GM21576 (cell line): ENCODE measurements at regions not wholly inside any gene's neighbourhood (a gene's known extent, or its start where the extent isn't known, plus 50 kb on each side); places are given as distances from the start of the nearest gene placed in this dataset.
"Not testable (repeated sequence)": the region's sequence is repeated elsewhere in the genome, so short reads cannot be mapped to it uniquely, and the experiment has no call there.

ENCODE experiments used
- ATAC-seq: cut with Tn5 transposase; IDR thresholded peaks from one replicate; pipeline ENCODE4 v1.9.1; 2021; ENCODE audit warnings: mild to moderate bottlenecking, moderate library complexity; ENCODE audit not compliant: unreplicated experiment

- ATAC-seq: not testable (repeated sequence)
Measured at GRCh38 chr9:41075671-41076070, 52.8 kb downstream of the FOXD4L6 start.

GRCh38 chr9:41074356-41074942, 54.0 kb downstream of the FOXD4L6 start:
- peak; percentile 60 for ATAC-seq

GRCh38 chr9:41073471-41074243, 54.8 kb downstream of the FOXD4L6 start:
- not testable (repeated sequence) for ATAC-seq

GRCh38 chr9:41064125-41064795, 64.2 kb downstream of the FOXD4L6 start:
- ATAC-seq: peak; percentile 70

DNA sequence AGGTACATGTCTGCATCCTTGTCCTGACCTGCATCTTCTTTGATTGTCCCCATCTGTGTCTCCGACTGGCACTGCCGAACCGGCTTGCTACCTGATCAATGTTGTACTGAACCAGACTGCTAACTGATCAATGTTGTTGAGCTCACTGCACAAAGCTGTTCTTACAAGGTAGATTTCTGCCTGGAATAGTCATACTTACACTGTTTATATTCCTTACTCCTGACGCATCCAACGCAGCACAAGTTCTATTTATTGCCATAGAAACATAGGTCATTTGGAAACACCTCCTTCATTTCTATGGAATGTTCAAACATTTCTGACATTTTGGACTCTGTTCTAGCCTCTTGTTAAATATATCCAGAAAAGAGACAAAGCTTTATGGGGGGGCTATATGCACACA, 65.2 kb downstream of the FOXD4L6 start:
- ATAC-seq: not testable (repeated sequence)

GRCh38 chr9:41059603-41060002, 68.9 kb downstream of the FOXD4L6 start:
- ATAC-seq: not testable (repeated sequence)

GRCh38 chr9:41053666-41054363, 74.7 kb downstream of the FOXD4L6 start:
- ATAC-seq: peak; percentile 76

GRCh38 chr9:41048672-41049071, 79.8 kb downstream of the FOXD4L6 start:
- not testable (repeated sequence) for ATAC-seq

- ATAC-seq: not testable (repeated sequence)
Measured at GRCh38 chr9:41047792-41048191, 80.7 kb downstream of the FOXD4L6 start.

DNA sequence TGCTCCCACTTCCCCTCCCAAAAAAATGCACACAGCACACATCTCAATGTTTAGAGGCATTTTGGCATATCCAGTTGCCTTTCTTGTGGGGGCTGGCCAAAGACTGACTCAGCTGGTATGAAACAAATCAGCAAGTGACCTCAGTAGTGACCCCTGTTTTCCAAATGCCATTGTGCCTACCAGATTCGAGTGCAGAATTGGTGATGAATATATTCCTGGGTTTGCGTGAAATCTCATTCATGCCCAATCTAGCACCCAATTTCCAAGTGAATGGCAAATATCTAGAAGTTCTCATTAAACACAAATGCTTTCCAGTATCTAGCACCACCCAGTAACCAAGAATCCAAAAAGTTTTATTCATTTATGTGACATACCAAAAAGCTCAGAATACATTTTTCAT, 83.6 kb downstream of the FOXD4L6 start:
- ATAC-seq: not testable (repeated sequence)

GRCh38 chr9:41043433-41043832, 85.0 kb downstream of the FOXD4L6 start:
- ATAC-seq: not testable (repeated sequence)

- ATAC-seq: not testable (repeated sequence)
Measured at GRCh38 chr9:41042111-41042510, 86.4 kb downstream of the FOXD4L6 start.

- not testable (repeated sequence) for ATAC-seq
Measured at GRCh38 chr9:41040705-41041342, 87.7 kb downstream of the FOXD4L6 start.

DNA sequence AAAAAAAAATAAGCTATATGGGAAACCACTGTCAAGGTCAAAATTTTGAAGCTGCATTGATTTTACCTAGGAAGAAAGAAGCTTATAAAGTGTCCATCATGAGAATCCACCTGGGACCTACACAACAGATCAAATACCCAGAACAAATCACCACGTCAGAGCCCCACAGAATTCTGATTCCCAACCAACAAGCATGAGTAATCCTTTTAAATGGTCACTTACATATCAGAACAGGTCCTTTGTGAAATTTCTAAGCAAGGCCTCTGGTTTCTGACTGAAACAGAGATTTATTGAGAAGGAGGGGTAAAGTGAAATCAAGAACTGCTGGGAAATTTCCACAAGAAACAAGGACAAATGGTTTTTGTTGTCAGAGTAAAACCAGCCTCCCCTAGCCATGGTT, 93.2 kb downstream of the FOXD4L6 start:
- not testable (repeated sequence) for ATAC-seq

DNA sequence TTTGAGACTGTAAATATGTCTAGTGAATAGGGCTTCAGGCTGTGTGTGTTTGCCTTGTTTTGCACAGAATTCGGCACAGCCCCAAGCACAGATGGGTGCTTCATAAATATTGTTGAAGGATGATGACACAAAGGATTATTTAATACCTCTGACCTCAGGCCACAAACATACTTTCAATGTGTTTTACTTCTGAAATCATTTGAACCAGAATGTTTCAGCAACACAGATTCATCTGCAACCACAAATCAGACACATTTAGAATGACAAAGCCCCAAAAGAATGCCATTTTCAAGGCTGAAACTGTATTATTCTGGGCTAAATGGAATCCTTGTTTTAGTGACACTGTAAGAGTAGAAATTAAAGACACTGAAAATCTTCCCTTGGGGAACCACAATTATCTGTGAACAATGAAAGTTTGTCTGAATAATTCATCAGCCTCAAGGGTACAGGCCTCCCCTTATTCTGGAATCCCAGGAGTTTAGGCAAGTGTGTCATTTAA, 93.7 kb downstream of the FOXD4L6 start:
- ATAC-seq: not testable (repeated sequence)

- ATAC-seq: not testable (repeated sequence)
Measured at GRCh38 chr9:41033877-41034276, 94.6 kb downstream of the FOXD4L6 start.

- not testable (repeated sequence) for ATAC-seq
Measured at GRCh38 chr9:41033360-41033759, 95.1 kb downstream of the FOXD4L6 start.

- not testable (repeated sequence) for ATAC-seq
Measured at GRCh38 chr9:41026912-41027676, 101.4 kb downstream of the FOXD4L6 start.

GRCh38 chr9:41022365-41022764, 106.1 kb downstream of the FOXD4L6 start:
- ATAC-seq: not testable (repeated sequence)
